H9 (cell line): ENCODE measurements at regions not wholly inside any gene's neighbourhood (a gene's known extent, or its start where the extent isn't known, plus 50 kb on each side); places are given as distances from the start of the nearest gene placed in this dataset.

Experiments used
- DNase-seq: peaks from one replicate; pipeline ENCODE4 v3.0.0-alpha.2; 2017
- H2AFZ ChIP-seq: one replicate; pipeline ENCODE4 v1.6.1; 2013; ENCODE audit warnings: mild to moderate bottlenecking, low read length, control low read depth, moderate library complexity
- H2AK5ac ChIP-seq: 2 replicates; pipeline ENCODE4 v1.6.1; 2013; ENCODE audit warnings: low read length, control low read depth, mixed read lengths; ENCODE audit not compliant: insufficient read length
- H2BK120ac ChIP-seq: one replicate; pipeline ENCODE4 v1.6.1; 2013; ENCODE audit warnings: low read depth, mild to moderate bottlenecking, low read length, control low read depth, inconsistent platforms; ENCODE audit not compliant: poor library complexity, severe bottlenecking
- H2BK12ac ChIP-seq: 2 replicates; pipeline ENCODE4 v1.6.1; 2013; ENCODE audit warnings: low read length, control low read depth, mixed read lengths, low read depth; ENCODE audit not compliant: insufficient read length
- H2BK15ac ChIP-seq: 2 replicates; pipeline ENCODE4 v1.6.1; 2013; ENCODE audit warnings: low read depth, low read length, control low read depth
- H2BK20ac ChIP-seq: one replicate; pipeline ENCODE4 v1.6.1; 2013; ENCODE audit warnings: low read depth, mild to moderate bottlenecking, low read length, control low read depth, inconsistent platforms; ENCODE audit not compliant: poor library complexity, severe bottlenecking
- H2BK5ac ChIP-seq: 2 replicates; pipeline ENCODE4 v1.6.1; 2013; ENCODE audit warnings: low read length, control low read depth, mixed read lengths; ENCODE audit not compliant: insufficient read length
- H3K14ac ChIP-seq: 2 replicates; pipeline ENCODE4 v1.6.1; 2013; ENCODE audit warnings: low read length, control low read depth; ENCODE audit not compliant: insufficient read depth
- H3K18ac ChIP-seq: 2 replicates; pipeline ENCODE4 v1.6.1; 2013; ENCODE audit warnings: low read depth, mild to moderate bottlenecking, mixed read lengths, low read length, control low read depth; ENCODE audit not compliant: insufficient read length
- H3K23ac ChIP-seq: 2 replicates; pipeline ENCODE4 v1.6.1; 2013; ENCODE audit warnings: low read length, control low read depth, mixed read lengths, low read depth; ENCODE audit not compliant: insufficient read length
- H3K23me2 ChIP-seq: 2 replicates; pipeline ENCODE4 v1.6.1; 2013; ENCODE audit warnings: low read depth, mild to moderate bottlenecking, mixed read lengths, low read length, control low read depth; ENCODE audit not compliant: insufficient read length, poor library complexity, severe bottlenecking
- H3K27ac ChIP-seq: 2 replicates; pipeline ENCODE4 v1.5.1; 2013; ENCODE audit warnings: low read length, control low read depth, mixed read lengths, low read depth; ENCODE audit not compliant: insufficient read length
- H3K27me3 ChIP-seq: 2 replicates; pipeline ENCODE4 v1.6.1; 2013; ENCODE audit warnings: low read length, control low read depth, inconsistent platforms; ENCODE audit not compliant: insufficient read depth
- H3K4ac ChIP-seq: 2 replicates; pipeline ENCODE4 v1.6.1; 2013; ENCODE audit warnings: low read depth, mild to moderate bottlenecking, control low read depth, inconsistent platforms, low read length, moderate library complexity
- H3K4me1 ChIP-seq: 2 replicates; pipeline ENCODE4 v1.6.1; 2013; ENCODE audit warnings: low read length, control low read depth, inconsistent platforms; ENCODE audit not compliant: insufficient read depth
- H3K4me2 ChIP-seq: 2 replicates; pipeline ENCODE4 v1.6.1; 2013; ENCODE audit warnings: low read length, control low read depth, mixed read lengths; ENCODE audit not compliant: insufficient read length, insufficient read depth
- H3K56ac ChIP-seq: 2 replicates; pipeline ENCODE4 v1.6.1; 2013; ENCODE audit warnings: low read depth, mild to moderate bottlenecking, mixed read lengths, low read length, control low read depth; ENCODE audit not compliant: insufficient read length
- H3K79me1 ChIP-seq: 2 replicates; pipeline ENCODE4 v1.6.1; 2013; ENCODE audit warnings: low read depth, mild to moderate bottlenecking, moderate library complexity, low read length, control low read depth, inconsistent platforms; ENCODE audit not compliant: insufficient read depth, poor library complexity, severe bottlenecking
- H3K79me2 ChIP-seq: 2 replicates; pipeline ENCODE4 v1.6.1; 2013; ENCODE audit warnings: low read length, control low read depth, inconsistent platforms; ENCODE audit not compliant: insufficient read depth
- H3K9ac ChIP-seq: 2 replicates; pipeline ENCODE4 v1.6.1; 2013; ENCODE audit warnings: low read length, control low read depth, mixed read lengths; ENCODE audit not compliant: insufficient read length; ENCODE audit errors: extremely low read depth
- H3K9me3 ChIP-seq: one replicate; pipeline ENCODE4 v1.6.1; 2013; ENCODE audit warnings: low read depth, low read length, inconsistent platforms; ENCODE audit not compliant: control insufficient read depth
- H3T11ph ChIP-seq: one replicate; pipeline ENCODE4 v1.6.1; 2013; ENCODE audit warnings: mild to moderate bottlenecking, low read length, control low read depth, inconsistent platforms
- H4K20me1 ChIP-seq: one replicate; pipeline ENCODE4 v1.6.1; 2013; ENCODE audit not compliant: control insufficient read depth, insufficient read length, insufficient read depth
- H4K5ac ChIP-seq: 2 replicates; pipeline ENCODE4 v1.6.1; 2013; ENCODE audit warnings: low read depth, mild to moderate bottlenecking, mixed read lengths, low read length, control low read depth; ENCODE audit not compliant: insufficient read length
- H4K8ac ChIP-seq: replicated peaks from 2 replicates; pipeline ENCODE4 v1.6.1; 2013; ENCODE audit warnings: low read length, control low read depth, mixed read lengths, low read depth; ENCODE audit not compliant: insufficient read length
- H4K91ac ChIP-seq: 2 replicates; pipeline ENCODE4 v1.6.1; 2013; ENCODE audit warnings: low read depth, mild to moderate bottlenecking, moderate library complexity, mixed read lengths, low read length, control low read depth; ENCODE audit not compliant: insufficient read length
- H3K27ac Mint-ChIP-seq, 3 experiments: 2 replicates in 2 of 3; 3 replicates in 1 of 3; pipeline ENCODE4 v1.8.0; 2020 to 2021; ENCODE audit warnings: mixed read lengths in 3 of 3, mild to moderate bottlenecking in 1 of 3, moderate library complexity in 1 of 3
- H3K27me3 Mint-ChIP-seq: 2 replicates; pipeline ENCODE4 v1.8.0; 2021; ENCODE audit warnings: low read depth, mild to moderate bottlenecking, moderate library complexity, mixed read lengths
- H3K36me3 Mint-ChIP-seq, 3 experiments: 2 replicates in 2 of 3; 3 replicates in 1 of 3; pipeline ENCODE4 v1.8.0; 2020 to 2021; ENCODE audit warnings: low read depth in 3 of 3, mixed read lengths in 3 of 3; ENCODE audit not compliant: insufficient read depth in 1 of 3
- H3K4me1 Mint-ChIP-seq, 2 experiments: 2 replicates each; pipeline ENCODE4 v1.8.0; 2020; ENCODE audit warnings: mixed read lengths in 2 of 2
- H3K4me3 Mint-ChIP-seq, 2 experiments: 2 replicates in 1 of 2; 3 replicates in 1 of 2; pipeline ENCODE4 v1.8.0; 2020 to 2021; ENCODE audit warnings: mild to moderate bottlenecking in 2 of 2, mixed read lengths in 2 of 2, moderate library complexity in 1 of 2
- H3K9me3 Mint-ChIP-seq, 2 experiments: 2 replicates in 1 of 2; 3 replicates in 1 of 2; pipeline ENCODE4 v1.8.0; 2020; ENCODE audit warnings: mild to moderate bottlenecking in 2 of 2, mixed read lengths in 2 of 2, moderate library complexity in 1 of 2
- CTCF ChIP-seq: fragments of 200-600 bp; sonication (generic); conservative IDR thresholded peaks from 3 replicates; pipeline ENCODE4 v1.8.0; 2021; ENCODE audit warnings: antibody characterized with exemption, mild to moderate bottlenecking
- WGBS: extraction: QIAGEN DNeasy Blood & Tissue Kit; methylation state at CpG from one replicate; pipeline ENCODE4 v1.1.7; 2013; ENCODE audit warnings: missing lambda C conversion rate, low lambda C conversion rate, mixed read lengths; ENCODE audit not compliant: insufficient read length; ENCODE audit errors: extremely low coverage; 5-methylcytosine and 5-hydroxymethylcytosine counted together

GRCh38 chr10:125257521-125258108 lies 97.3 kb upstream of the CTBP2 start:
- no CpG with 5 or more reads among the region's 12 CpGs for WGBS
- H4K5ac ChIP-seq: no peak overlapping the region
- Mint-ChIP-seq H3K9me3 (peaks cover 2 to 6% of the 10 kb centered on the region in 2 experiments; a peak in 2 of 5 replicates), H3K27ac (no peak overlapping the region), H3K4me1 (peaks cover 6 to 7% of the 10 kb centered on the region in 2 experiments), H3K36me3 (no peaks in the 10 kb centered on the region), H3K27me3 (peaks cover 5% of the 10 kb centered on the region), H3K4me3 (no peak overlapping the region)
- DNase-seq: no peak
- H3K14ac ChIP-seq: no peak overlapping the region
- H4K8ac ChIP-seq: no peak overlapping the region
- H3T11ph ChIP-seq: no peak overlapping the region
- no peak overlapping the region for H4K91ac ChIP-seq
- no peak overlapping the region for H3K4me2 ChIP-seq
- no peaks in the 10 kb centered on the region for H4K20me1 ChIP-seq
- H2BK15ac ChIP-seq: no peak overlapping the region
- H3K9me3 ChIP-seq: no peaks in the 10 kb centered on the region
- no peak overlapping the region for H2BK12ac ChIP-seq
- no peak overlapping the region for H3K23ac ChIP-seq
- H3K27me3 ChIP-seq: no peaks in the 10 kb centered on the region
- H3K4me1 ChIP-seq: peaks cover 2% of the 10 kb centered on the region; the same call in 1 of the 2 replicates
- H3K56ac ChIP-seq: no peak overlapping the region
- H2AFZ ChIP-seq: no peak overlapping the region
- H3K9ac ChIP-seq: no peak overlapping the region
- no peaks in the 10 kb centered on the region for H3K23me2 ChIP-seq
- no peak overlapping the region for H3K27ac ChIP-seq
- TF ChIP-seq CTCF: no peak
- no peak overlapping the region for H3K18ac ChIP-seq
- H3K4ac ChIP-seq: no peak overlapping the region
- H2BK20ac ChIP-seq: no peak overlapping the region
- no peak overlapping the region for H2BK120ac ChIP-seq
- H3K79me1 ChIP-seq: no peaks in the 10 kb centered on the region
- H2AK5ac ChIP-seq: no peak overlapping the region
- H2BK5ac ChIP-seq: no peak overlapping the region
- H3K79me2 ChIP-seq: no peaks in the 10 kb centered on the region
